GM03348 (cell line): ENCODE measurements at regions not wholly inside any gene's neighbourhood (a gene's known extent, or its start where the extent isn't known, plus 50 kb on each side); places are given as distances from the start of the nearest gene placed in this dataset.
A peak's percentile ranks its signal among the peaks of the same experiment; 100 is the strongest.
"Not testable (repeated sequence)": the region's sequence is repeated elsewhere in the genome, so short reads cannot be mapped to it uniquely, and the experiment has no call there.

Experiments used
- DNase-seq: peaks from one replicate; pipeline ENCODE4 v3.0.0; 2012; ENCODE audit warnings: low spot score

GRCh38 chr1:83219788-83220187, 779.1 kb downstream of the TTLL7 start:
- not testable (repeated sequence) for DNase-seq

DNA sequence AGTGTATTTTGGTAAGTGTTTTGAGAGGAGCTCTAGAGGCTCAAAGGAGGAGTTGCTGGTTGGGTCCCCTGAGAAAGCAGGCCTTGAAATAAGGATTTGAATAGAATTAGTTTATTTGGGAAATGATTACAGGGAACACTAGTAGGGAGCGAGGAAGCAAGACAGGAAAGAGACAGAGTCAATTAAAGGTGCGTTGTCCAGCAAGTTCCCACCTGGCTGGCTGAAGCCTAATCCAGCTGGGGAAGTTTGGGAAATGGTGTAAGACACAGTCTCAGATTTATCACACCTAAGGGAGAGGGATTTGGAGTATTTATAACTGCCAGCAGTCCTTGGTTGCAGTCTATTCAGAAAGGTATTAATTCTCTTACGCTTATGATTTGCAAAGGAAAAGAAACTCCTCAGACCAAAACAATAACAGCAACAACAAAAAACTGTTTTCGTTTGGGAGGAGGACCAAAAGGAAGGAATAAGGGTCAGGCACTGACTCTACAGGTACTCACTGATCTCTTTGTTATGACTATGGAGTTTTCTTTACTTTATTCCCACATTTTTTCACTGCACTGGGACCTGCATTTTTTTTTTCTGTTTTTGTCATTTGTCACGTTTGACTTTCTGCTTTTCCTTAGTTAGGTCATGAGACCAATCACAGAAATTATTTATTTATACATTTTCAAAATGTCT, 780.8 kb downstream of the TTLL7 start:
- not testable (repeated sequence) for DNase-seq

GRCh38 chr1:83214317-83214716, 784.6 kb downstream of the TTLL7 start:
- not testable (repeated sequence) for DNase-seq

DNA sequence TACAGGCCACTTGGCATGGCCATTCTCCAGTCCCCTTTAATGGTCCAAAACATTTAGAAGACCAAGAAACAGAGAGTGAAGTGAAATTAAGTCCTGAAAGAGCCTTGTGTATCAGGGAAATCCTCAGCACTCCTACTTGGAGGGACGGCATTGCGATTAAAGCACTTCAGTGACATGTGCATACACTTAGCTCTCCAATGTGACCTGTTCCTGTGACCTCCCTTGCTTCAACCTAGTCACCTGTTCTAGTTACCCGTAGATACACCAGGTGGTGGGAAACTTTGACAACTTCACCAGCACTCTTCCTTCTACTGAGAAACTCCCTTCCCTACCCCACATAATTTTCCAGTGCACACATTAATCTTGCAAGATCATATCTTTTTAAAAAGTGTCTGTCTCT, 785.3 kb downstream of the TTLL7 start:
- DNase-seq = not testable (repeated sequence)

DNA sequence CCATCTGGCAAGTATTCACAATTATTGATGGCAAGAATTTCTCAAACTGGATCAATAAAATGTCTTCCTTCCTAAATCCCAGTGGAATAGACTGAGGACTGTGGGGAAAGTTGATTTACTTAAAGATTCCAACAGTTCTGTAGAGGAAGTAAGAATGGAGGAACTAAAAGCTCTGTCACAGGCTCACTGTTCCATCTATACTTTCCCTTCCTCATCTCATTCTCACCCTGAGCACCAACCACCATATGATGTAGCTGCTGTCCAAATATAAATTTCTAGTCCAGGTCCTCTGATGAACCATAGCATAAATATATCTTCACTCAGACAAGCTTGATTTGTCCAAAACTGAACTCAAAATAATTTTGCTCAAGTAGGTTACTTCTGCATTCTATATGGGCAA, 786.9 kb downstream of the TTLL7 start:
- not testable (repeated sequence) for DNase-seq

- DNase-seq = not testable (repeated sequence)
Measured at GRCh38 chr1:83208540-83208939, 790.4 kb downstream of the TTLL7 start.

DNA sequence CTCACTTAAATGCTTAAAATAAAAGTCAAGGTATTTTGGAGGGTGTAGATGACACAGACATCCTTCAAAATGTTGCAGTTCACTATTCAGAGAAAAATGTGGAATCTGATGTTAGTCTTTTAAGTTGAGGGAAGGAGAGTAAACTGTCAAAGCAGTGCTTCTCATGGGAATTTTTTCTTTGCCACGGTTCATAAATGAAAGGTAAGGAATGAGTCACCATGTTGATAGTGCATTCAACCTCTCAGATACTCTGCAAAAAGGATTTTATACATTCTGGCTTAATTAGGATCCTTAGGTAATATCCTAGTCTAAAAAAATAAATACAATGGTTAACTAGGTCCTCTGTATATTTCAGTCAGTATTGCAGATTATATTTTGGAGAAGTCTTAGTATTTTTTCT, 804.3 kb downstream of the TTLL7 start:
- not testable (repeated sequence) for DNase-seq

- DNase-seq = not testable (repeated sequence)
Measured at GRCh38 chr1:83182033-83182728, 816.8 kb downstream of the TTLL7 start.

DNA sequence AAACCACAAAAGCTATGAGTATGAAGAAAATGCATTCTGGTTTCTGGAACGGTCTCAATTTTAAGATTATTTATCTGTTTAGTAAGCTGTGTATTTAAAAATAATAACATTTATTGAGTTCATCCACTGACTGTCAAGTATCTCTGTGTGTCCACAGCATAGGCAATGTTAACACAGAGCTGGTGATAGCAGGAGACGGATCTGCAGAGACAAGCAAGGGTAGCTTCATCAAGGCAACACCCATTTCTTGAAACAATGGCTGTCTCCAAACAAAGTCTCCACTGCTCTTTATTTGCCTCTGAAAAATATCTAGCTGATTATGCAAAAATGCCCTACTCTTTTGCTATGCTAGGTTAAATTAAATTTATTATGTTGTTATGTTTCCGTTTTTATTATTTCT, 818.3 kb downstream of the TTLL7 start:
- not testable (repeated sequence) for DNase-seq

DNA sequence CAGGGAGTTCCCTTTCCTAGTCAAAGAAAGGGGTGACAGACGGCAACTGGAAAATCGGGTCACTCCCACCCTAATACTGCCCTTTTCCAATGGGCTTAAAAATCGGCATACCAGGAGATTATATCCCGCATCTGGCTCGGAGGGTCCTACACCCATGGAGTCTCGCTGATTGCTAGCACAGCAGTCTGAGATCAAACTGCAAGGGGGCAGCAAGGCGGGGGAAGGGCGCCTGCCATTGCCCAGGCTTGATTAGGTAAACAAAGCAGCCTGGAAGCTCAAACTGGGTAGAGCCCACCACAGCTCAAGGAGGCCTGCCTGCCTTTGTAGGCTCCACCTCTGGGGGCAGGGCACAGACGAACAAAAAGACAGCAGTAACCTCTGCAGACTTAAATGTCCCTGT, 831.3 kb downstream of the TTLL7 start:
- DNase-seq = not testable (repeated sequence)

DNA sequence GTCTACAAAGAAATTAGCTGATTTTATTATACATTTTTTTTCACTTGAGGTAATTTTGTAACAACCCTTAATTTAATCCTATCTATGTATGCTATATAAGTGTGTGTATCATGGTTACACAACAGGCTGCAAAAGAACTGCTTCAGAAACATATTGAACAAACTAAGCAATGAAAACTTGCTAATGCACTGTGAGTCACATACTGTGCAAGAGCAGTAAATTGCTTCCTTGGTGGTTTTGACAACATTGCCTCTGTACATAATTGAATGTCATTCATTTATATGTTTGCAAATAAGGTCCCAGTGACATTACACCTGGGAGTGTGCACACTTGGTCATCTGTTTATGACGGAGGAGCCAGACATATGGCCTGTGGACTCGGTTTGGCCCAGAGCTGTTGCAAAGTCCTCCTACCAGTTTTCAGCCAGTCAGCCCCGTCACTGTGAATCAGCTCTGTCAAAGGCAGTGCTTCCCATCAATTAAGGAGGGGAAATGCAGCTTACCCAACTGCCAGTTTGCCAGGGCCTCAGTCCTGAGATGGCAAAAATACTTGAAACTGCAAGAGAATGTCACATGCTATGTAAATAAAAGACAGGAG, 835.0 kb downstream of the TTLL7 start:
- DNase-seq = peak; percentile 1

DNA sequence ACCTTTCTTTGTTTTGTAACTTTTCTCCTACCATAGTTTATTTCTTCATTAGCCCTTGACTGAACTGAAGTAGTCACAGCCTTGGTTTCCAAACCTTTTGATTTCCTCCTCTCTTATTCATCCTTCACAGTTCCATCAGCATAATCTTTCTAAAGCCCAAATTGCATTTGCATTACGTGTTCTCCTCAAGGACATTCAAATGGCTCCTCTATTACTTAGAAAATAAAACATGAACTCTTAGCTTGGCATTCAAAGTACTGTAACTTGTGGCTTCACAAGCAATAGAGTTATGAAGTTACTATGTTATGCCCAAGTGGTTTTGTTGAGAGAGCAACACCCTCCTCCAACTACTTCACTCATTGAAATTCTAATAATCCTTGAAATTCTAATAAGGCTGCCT, 840.0 kb downstream of the TTLL7 start:
- DNase-seq = not testable (repeated sequence)

DNA sequence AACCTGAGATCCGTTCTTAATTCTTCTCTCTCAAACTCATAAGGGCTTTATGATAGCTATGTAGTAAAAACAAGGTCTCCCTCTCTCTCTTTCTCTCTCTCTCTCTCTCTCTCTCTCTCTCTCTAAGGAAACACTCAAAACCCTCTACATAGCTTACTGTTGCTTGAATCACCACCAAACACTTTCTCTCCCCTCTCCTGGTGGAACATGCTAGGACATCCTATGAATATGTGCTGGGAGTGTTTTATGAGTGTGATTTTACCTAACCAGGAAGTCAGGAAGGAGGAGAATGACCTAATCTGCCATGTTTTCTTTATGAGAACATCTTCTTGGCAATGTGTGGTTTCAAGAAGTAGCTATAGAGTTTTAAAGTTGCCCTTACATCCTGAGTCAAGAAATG, 844.6 kb downstream of the TTLL7 start:
- DNase-seq = not testable (repeated sequence)

- not testable (repeated sequence) for DNase-seq
Measured at GRCh38 chr1:83151167-83151898, 847.6 kb downstream of the TTLL7 start.

- not testable (repeated sequence) for DNase-seq
Measured at GRCh38 chr1:83150479-83150878, 848.5 kb downstream of the TTLL7 start.

DNA sequence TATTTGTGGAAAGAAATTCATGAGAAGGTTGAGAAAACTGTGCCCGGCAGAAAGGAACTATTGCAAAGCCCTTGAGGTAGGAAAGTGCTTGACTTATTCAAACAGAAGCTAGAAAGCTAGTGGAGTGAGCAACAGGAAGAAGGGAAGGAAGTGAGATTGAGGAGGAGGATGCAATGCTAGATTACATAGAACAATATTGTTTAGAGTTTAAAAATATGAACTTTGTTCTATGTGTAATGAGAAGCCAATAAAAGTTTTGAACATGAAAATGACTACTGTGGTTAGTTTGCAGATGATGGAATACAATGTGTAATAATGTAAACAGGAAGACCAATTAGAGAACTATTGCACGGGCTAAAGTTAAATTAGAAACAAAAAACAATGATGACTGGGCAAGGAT, 853.1 kb downstream of the TTLL7 start:
- not testable (repeated sequence) for DNase-seq

DNA sequence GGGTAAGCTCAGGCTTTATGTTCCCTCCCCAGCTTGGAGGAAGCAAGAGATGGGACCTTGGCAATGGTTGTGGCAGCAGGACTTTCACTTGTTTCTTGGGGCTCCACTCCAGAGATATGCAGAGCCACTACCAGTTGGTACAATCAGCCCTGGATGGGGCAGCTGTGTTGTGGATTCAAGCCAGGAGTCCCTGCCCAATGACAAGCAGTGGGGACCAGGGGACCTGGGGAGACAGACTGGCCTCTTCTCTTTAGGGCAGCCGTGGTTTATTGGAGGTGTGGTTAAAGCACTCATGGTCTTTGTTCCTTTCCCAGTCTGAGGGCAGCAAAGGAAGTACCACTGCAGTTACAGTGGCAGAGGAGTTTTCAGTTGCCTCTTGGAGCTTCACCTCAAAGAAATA, 856.1 kb downstream of the TTLL7 start:
- DNase-seq = not testable (repeated sequence)

DNA sequence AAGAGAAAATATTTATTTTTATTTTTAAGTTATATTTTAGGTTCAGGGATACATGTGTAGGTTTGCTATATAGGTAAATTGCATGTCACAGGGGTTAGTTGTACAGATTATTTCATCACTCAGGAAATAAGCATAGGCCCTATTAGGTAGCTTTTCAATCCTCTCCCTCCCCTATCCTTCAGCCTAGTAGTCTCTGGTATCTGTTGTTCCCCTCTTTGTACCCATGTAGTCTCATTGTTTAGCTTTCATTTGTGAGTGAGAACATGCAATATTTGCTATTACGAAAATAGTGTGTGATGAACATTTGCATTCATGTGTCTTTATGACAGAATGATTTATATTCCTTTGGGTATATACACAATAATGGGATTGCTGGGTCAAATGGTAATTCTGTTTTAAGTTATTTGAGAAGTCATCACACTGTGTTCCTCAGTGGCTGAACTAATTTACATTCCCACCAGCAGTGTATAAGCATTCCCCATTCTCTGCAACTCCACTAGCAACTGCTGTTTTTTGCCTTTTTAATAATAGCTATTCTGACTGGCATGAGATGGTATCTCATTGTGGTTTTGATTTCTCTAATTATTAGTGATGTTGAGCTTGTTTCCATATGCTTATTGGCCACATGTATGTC, 863.3 kb downstream of the TTLL7 start:
- not testable (repeated sequence) for DNase-seq

DNA sequence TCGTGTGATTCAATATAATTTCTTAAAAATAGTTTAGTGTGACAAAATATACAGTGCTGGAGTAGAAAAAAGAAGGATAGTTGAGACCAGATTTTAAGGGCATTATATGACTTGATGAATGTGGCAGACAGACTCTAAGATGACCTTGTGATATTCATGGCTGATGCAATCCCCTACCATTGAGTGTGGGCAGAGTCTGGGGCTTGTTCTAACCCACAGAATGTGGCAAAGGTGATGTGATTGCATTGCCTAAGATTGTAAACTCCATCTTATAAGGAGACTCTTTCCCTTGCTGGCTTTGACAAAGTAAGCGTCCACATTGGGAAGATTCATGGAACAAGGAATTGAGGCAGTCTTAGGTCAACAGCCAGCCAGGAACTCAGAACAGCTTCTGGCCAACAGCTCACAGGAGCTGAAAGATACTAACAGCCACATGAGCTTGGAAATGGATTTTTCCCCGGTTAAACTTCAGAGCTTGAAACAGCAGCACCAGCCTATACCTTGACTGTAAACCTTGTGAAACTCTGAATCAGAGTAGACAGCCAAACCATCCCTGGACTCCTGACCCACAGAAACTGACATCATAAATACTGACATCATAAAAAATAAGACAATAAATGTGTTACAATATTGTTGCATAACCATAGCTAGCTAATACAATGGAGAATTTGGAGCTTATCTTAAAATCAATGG, 864.5 kb downstream of the TTLL7 start:
- not testable (repeated sequence) for DNase-seq

DNA sequence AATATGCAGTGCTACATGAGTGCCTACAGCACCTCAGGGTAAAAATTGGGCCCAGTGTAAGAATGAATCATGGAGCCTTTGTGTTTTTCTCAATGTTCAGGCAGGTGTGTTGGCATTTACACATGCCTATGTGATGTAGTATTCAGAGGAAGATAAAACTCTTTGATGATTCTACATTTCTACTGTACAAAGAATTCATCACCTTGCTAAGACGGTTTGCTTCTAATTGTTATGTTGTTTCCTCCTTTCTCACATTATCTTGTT, 867.3 kb downstream of the TTLL7 start:
- DNase-seq = no peak

DNA sequence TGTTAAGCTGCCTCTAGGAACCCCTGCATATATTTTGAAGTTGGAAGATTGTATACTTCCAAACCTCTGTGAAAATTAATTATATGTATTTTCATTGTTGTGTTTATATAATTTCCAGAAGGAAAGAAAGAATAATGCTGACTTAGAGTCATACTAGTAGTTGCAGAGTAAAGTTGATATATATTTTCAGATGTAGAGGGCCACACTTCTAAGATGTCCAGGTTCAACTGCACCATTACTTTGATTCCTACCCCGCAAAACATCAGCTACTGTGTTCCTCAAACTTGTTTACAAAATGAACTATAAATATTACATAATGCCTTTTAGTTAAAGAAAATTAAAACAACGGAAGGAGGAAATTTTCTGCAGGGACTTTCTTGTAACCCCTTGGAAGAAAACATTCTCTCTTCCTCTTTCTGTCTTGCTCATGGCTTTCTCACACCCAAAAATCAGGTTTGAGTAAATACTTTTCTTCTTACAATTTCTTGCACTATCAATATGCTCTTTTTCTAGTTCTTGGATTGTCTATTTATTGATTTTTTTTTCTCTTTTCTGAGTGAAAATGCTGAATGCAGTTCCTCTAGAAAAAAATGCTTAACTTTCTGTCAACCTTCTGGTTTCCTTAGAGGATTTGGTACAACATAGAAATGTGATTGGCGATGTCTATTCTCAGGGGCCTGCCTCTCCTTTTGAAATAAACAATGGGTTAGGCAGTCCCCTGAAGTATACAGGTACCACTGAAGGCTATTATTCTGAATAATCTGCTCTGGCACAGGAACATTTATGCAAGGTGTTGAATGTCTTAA, 867.8 kb downstream of the TTLL7 start:
- DNase-seq = no peak
